ENCODE measurements at regions not wholly inside any gene's neighbourhood (a gene's known extent, or its start where the extent isn't known, plus 50 kb on each side); places are given as distances from the start of the nearest gene placed in this dataset.

DNA sequence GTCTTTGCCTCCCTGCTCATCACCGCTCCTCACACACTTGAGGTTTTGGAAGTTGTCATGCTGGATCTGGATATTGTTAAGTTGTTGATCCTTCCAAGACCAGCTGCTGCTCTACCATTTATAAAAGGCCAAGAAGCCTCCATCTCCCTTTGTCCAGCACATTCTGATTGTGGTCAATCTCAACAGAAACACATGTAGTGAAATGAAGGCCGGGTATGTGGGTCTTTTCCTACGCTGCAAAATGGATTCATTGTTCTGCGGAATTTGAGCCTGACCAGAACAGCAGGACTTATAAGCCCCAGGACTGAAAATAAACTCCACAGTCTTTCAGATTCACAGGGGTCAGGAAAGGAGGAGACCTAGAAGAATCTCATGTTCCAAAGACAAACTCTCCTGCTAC, 238.4 kb downstream of the CMPK2 start:
- no peak overlapping the region for H3K56ac ChIP-seq (ENCODE audit: insufficient read length, low read depth, low read length)
- no peaks in the 10 kb centered on the region for H3K79me2 ChIP-seq (ENCODE audit: insufficient read depth, low read length)
- H4K20me1 ChIP-seq (ENCODE audit: control insufficient read depth, insufficient read depth, insufficient read length), result no peaks in the 10 kb centered on the region
- no peak overlapping the region for H2AFZ ChIP-seq (ENCODE audit: low read length)
- no peak overlapping the region for H3K23ac ChIP-seq (ENCODE audit: insufficient read length, low read depth, low read length)
- no peak for DNase-seq
- no peaks in the 10 kb centered on the region for H3K27me3 Mint-ChIP-seq (ENCODE audit: low read depth)
- no peak overlapping the region for H2BK20ac ChIP-seq (ENCODE audit: low read depth, low read length, poor library complexity, severe bottlenecking)
- no peaks in the 10 kb centered on the region; a peak in 2 of 7 replicates for H3K36me3 Mint-ChIP-seq (ENCODE audit: insufficient read depth in 1 of 3, low read depth in 3 of 3)
- H3K9ac ChIP-seq (ENCODE audit: extremely low read depth, insufficient read length, low read length), result no peak overlapping the region
- no peak overlapping the region for H2BK15ac ChIP-seq (ENCODE audit: low read depth, low read length)
- H2BK120ac ChIP-seq (ENCODE audit: low read depth, low read length, poor library complexity, severe bottlenecking), result no peak overlapping the region
- no peak overlapping the region for H3K27ac Mint-ChIP-seq
- no peaks in the 10 kb centered on the region for H3K79me1 ChIP-seq (ENCODE audit: insufficient read depth, low read depth, low read length, poor library complexity, severe bottlenecking)
- no peak overlapping the region for H3K4ac ChIP-seq (ENCODE audit: low read depth, low read length)
- H3K9me3 Mint-ChIP-seq, result peaks cover 0 to 3% of the 10 kb centered on the region in 2 experiments; a peak in 2 of 5 replicates
- H3K4me1 Mint-ChIP-seq, result peaks cover 7 to 12% of the 10 kb centered on the region in 2 experiments
- WGBS (ENCODE audit: extremely low coverage, insufficient read length, low lambda C conversion rate), result no CpG with 5 or more reads among the region's 4 CpGs
- no peak overlapping the region for H4K8ac ChIP-seq (replicated peaks; ENCODE audit: insufficient read length, low read depth, low read length)
- no peaks in the 10 kb centered on the region for H3K4me1 ChIP-seq (ENCODE audit: insufficient read depth, low read length)
- no peak overlapping the region for H2AK5ac ChIP-seq (ENCODE audit: insufficient read length, low read length)
- H4K5ac ChIP-seq (ENCODE audit: insufficient read length, low read depth, low read length), result no peak overlapping the region
- no peak overlapping the region for H4K91ac ChIP-seq (ENCODE audit: insufficient read length, low read depth, low read length)
- H3K23me2 ChIP-seq (ENCODE audit: insufficient read length, low read depth, low read length, poor library complexity, severe bottlenecking), result no peaks in the 10 kb centered on the region
- H2BK12ac ChIP-seq (ENCODE audit: insufficient read length, low read depth, low read length), result no peak overlapping the region
- no peak overlapping the region for H2BK5ac ChIP-seq (ENCODE audit: insufficient read length, low read length)
- H3T11ph ChIP-seq (ENCODE audit: low read length), result no peak overlapping the region
- H3K4me2 ChIP-seq (ENCODE audit: insufficient read depth, insufficient read length, low read length), result no peak overlapping the region
- H3K18ac ChIP-seq (ENCODE audit: insufficient read length, low read depth, low read length), result no peak overlapping the region
- no peak overlapping the region for H3K4me3 Mint-ChIP-seq
- H3K14ac ChIP-seq (ENCODE audit: insufficient read depth, low read length), result no peak overlapping the region
- H3K27ac ChIP-seq (ENCODE audit: insufficient read length, low read depth, low read length), result no peak overlapping the region
- no peaks in the 10 kb centered on the region for H3K9me3 ChIP-seq (ENCODE audit: control insufficient read depth, low read depth, low read length)
- TF ChIP-seq CTCF (conservative IDR thresholded peaks at IDR 0.05), result no peak
- H3K27me3 ChIP-seq (ENCODE audit: insufficient read depth, low read length), result no peaks in the 10 kb centered on the region

Measured in H9 (cell line).